Islet of Langerhans (tissue), 1 donor: ENCODE measurements at regions not wholly inside any gene's neighbourhood (a gene's known extent, or its start where the extent isn't known, plus 50 kb on each side); places are given as distances from the start of the nearest gene placed in this dataset.
"Not testable (repeated sequence)": the region's sequence is repeated elsewhere in the genome, so short reads cannot be mapped to it uniquely, and the experiment has no call there.

ENCODE experiments used
- FAIRE-seq: peaks from one replicate; lab custom pipeline; 2011; peaks lifted over from hg19 to GRCh38; lab: Jason Lieb, UNC

DNA sequence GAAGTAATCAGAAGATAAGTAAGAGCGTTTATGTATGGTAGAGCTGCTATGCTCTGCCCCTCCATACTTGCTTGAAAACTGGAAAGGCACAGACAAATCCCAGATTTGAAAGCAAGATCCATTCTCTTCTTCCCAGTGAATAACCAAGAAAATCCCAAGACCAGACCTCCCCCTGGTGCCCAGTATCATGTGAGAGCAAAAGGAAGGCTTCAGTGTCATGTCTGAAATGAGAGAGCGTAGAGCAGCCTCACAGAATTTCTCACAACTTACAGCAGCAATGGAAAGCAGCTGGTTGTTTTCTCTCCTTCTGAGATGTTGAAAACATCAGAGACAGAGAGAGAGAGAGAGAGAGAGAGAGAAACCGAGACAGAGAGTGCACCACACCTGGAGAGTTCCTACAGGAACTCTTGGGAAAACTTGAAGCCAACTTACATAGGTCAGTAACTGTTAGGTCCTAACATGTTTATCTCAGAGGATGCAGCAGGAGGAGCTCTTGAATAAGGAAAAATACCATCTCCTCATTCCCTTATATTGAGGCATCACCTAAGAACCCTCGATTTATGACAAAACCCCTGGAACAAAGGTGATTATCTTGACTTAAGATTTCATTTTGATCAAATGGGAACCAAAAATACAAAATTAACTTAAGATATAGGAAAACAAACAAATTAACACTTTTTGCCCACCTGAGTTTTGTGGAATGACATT is 273.3 kb downstream of the NSUN3 start:
- FAIRE-seq = peak; percentile 95

DNA sequence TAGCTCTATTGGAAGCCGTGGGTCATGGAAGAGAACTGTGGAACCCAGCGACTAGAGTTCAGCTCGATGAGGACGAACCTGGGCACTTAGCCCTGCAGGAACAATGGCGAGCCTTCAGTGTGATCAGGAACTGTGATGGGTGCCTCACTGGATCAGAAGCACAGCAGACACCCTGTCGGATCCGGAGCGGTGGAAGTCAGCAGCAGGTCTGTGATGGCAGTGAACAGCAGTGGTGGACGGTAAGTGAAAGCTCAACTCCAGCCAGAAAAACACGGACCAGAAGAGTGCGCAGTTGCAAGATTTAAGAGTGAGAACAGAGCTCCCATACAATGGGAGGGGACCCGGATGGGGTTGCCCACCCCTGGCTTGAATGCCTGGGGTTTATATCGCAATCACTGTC is 282.2 kb downstream of the NSUN3 start:
- FAIRE-seq = no peak

DNA sequence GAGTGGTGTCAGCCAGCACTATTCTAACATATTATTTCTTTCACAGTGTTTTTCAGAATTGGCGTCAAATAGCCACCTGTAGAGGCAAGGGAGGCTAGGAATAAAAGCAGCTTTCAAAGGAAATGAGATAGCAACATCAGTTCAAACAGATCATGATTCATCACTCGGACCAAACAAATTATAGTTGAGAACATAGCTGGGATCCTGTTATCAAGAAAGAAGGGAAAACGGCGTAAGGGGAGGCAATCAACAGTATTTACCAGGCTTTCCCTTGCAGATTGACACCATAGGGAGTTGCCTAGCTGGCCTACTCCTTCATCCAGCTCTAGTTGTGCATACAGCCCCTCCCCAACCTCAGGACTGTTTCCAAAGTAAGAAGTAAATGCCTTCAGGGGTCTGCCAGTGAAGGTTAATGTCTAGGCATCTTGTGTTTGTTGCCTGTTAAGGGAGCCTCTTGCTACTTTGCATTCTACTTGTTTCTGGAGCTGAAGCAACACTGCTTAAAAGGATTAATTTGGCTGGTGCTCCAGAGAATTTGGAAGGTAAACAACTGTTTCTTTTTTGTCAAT is 286.5 kb downstream of the NSUN3 start:
- no peak for FAIRE-seq

DNA sequence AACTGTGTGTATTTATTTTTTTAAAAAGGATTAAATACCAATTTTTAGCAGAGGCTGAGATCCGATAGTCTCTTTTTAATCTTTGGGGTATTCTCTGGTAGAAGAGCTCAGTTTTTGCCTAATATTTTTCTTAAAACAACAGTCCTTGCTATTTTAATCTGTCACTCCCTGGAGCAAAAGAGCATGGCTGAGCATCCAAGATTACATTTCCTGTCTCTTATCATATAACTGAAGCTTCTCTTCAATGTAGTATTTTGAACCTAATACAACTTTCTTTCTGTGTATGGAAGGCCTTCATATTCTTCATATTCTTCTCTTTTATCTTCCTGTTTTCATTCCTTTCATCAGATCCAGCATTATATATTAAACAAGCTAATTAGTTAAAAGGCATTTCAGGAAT is 293.7 kb downstream of the NSUN3 start:
- no peak for FAIRE-seq

- FAIRE-seq = no peak
Observed at GRCh38 chr3:94359996-94360395, 297.1 kb downstream of the NSUN3 start.

DNA sequence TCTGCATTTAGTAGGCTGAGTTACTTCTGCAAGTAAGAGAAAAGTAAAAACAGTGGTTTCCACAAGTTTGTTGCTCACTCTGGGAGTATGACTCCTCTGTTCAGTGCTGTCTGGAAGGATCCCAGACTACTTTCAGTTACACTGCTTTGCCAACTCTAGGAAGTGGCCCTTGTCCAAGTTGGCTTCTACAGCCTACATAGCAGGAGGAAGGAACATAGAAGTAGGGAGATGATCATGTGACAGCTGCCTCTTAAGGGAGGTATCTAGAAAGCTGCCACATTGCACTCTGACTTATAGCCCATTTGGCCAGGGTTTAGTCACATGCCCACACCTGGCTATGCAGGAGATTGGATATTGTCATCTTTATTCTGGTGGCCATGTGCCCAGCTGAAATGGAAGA is 298.1 kb downstream of the NSUN3 start:
- FAIRE-seq = no peak

DNA sequence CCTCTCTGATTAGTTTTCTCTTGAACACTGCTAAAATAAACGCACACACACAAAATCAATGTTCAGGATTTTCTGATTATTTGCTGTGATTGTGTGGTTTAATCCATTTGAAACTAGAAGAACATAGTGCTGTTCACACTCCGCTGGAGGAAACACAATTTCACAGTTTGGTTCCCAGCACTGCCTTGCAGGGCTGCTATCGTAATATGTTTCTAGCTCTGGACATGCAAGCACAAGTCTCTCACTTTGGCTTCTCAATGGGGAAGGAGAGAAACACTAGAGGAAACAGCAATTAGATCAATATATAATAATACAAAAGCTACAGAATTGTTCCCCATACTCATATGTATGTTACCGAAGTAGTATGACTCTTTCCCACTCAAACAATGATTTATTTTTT is 299.5 kb downstream of the NSUN3 start:
- no peak for FAIRE-seq

- no peak for FAIRE-seq
Observed at GRCh38 chr3:94365006-94365405, 302.1 kb downstream of the NSUN3 start.

DNA sequence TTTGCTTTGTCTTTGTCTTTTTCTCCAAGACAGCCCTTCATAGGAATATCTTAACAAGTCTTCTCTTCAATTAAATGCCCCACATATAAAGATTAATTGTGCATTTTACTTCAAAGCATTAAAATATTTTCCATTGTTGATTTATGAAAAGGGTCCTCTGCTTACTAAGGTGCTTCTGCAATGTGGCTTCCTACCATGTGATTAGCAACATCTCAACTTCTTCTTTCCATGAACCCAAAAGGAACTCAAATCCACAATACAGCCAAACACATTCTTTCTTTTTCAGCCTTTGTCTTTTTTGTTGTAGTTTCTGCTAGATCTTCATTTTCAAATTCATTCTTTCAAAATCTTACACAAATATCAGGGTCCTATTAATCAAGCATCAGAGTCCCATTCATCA is 309.2 kb downstream of the NSUN3 start:
- FAIRE-seq = no peak

DNA sequence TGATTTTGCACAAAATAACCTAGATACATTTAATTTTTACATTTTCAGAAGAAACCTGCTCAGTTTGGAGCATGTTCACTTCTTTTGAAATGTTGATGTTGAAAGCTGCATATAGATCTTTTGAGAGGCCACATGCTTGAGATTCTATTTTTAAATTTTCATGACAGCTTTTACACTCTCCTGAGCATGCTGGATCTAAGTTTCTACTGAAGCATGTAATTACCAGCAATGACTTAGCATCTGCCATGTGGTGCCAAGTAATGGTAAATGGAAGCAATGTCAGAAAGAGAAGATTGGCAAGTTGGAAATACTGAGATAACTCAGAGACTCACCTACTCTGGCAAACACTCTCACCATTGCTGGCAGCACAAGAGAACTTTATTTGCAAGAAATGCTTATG is 310.6 kb downstream of the NSUN3 start:
- FAIRE-seq = peak; percentile 41

GRCh38 chr3:94374439-94375161 is 311.7 kb downstream of the NSUN3 start:
- no peak for FAIRE-seq

DNA sequence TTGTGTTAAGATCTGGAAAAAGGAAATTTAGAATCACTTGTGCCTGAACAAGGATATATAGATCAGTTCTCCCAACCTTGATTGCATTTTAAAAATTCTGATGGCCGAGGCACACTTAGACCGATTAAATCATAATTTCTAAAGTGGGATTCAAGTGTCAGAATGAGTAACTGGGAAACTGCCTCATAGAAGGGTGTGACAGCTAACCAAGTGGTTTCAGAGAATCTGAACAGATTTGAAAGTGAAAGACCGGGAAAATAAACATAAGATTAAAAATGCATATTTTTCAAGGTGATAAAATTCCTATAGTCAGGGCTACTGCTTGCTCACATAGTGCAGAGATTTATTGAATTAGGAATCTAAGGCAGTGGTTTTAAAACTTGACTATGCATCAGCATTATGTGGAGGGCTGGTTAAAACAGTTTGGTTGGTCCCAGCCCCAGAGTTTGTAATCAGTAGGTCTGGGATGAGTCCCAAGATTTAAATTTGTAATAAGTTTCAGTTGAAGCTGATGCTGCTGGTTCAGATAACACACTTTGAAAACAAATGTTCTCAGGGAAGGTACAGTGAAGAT is 314.3 kb downstream of the NSUN3 start:
- FAIRE-seq = peak; percentile 36

DNA sequence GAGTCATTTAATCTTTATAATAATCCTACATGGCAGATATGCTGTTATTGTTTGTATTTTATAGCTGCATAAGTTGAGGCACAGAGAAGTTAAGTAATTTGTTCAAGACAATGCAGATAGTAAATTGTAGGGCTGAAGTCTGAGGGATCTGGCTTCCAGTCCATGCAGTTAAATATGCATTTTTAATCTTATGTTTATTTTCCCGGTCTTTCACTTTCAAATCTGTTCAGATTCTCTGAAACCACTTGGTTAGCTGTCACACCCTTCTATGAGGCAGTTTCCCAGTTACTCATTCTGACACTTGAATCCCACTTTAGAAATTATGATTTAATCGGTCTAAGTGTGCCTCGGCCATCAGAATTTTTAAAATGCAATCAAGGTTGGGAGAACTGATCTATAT is 315.0 kb downstream of the NSUN3 start:
- FAIRE-seq = not testable (repeated sequence)

DNA sequence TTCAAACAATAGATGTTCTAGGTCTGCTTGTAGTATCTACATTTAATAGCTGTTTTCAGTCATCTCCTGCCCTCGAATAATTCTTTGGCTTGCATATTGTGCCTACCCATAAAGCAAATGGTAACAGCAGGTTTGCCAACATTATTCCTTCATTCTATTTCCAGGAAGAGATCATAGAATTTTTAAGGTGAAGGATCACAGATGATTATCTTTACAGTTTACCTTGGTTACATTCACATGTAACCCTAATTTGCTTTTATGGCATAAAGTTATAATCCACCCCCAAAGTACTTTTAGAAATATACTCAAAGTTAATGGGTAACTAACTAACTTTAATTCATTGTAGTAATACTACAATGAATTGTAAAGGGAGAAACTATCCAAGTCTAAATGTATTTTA is 315.5 kb downstream of the NSUN3 start:
- FAIRE-seq = no peak

- FAIRE-seq = no peak
Observed at GRCh38 chr3:94379264-94379663, 316.4 kb downstream of the NSUN3 start.

- no peak for FAIRE-seq
Observed at GRCh38 chr3:94394885-94395284, 332.0 kb downstream of the NSUN3 start.

DNA sequence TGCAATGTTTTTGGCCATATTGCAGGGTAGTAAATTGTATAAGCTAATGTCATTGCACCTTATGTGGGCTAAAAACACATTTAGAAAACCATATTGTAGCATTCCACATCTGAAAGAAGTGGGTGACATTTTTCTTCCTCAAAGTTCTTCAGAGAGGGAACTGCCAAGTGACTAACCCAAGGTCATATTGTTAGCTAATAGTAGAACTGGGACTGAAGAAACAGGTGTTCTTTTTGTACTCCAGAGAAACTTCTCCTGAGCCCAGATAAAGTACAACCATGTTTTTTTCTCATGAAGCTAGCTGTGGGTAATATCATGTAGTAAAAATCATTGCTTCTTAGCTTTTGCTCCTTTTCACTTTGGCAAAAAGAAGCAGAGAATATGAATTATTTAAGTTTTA is 333.0 kb downstream of the NSUN3 start:
- no peak for FAIRE-seq

GRCh38 chr3:94398036-94398435 is 335.2 kb downstream of the NSUN3 start:
- no peak for FAIRE-seq

DNA sequence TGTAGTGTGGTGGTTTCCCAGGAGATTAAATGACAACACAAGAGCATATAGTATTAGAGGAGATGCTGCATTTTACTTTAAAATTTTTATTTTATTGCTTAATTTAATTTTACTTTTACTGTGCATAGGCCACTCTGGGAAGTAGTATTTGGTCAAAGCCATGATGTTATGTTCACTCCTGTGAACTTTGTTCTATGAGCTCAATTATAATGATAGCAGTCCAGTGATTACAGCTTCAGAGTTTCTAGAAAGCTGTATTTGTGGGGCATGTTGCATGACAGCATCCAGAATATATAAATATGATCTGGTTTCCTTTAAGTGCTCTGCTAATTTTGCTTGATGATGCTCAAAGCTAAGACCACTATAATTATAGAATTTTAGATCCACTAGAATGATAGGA is 338.6 kb downstream of the NSUN3 start:
- no peak for FAIRE-seq

GRCh38 chr3:94402126-94402525 is 339.3 kb downstream of the NSUN3 start:
- no peak for FAIRE-seq

GRCh38 chr3:94405258-94406035 is 342.6 kb downstream of the NSUN3 start:
- FAIRE-seq = no peak

DNA sequence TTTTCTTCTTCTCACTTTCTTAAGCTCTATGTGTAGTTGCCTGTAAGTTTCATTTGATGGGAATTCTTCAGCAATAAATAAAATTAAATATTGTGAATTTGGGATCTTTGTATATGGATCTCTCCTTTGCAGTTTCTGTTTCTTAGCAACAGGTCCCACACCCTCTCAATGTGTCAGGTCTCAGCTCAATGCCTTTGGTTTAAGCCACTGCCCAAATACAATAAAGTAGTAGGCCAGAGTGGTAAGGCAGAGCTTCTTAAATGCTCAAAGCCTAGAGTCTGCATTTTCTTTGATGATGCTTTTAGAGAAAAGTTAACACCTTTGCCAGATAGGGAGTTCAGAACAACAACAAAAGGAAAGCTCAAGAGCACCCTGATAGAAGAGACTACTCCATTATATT is 343.7 kb downstream of the NSUN3 start:
- FAIRE-seq = no peak

GRCh38 chr3:94412936-94413335 is 350.1 kb downstream of the NSUN3 start:
- not testable (repeated sequence) for FAIRE-seq
